Stimulated activated CD8-positive, alpha-beta memory T cell treated with anti-CD3 and anti-CD28 coated beads, Interleukin-12 subunit alpha, Interleukin-12 subunit beta, amount 100 ng/mL, for 4 hours (primary cell): ENCODE measurements at regions not wholly inside any gene's neighbourhood (a gene's known extent, or its start where the extent isn't known, plus 50 kb on each side); places are given as distances from the start of the nearest gene placed in this dataset.
"Not testable (repeated sequence)": the region's sequence is repeated elsewhere in the genome, so short reads cannot be mapped to it uniquely, and the experiment has no call there.

Experiments
- DNase-seq: peaks from one replicate; pipeline ENCODE4 v3.0.0-alpha.2; 2020; ENCODE audit warnings: low read depth

- DNase-seq = no peak
These were observed 90.3 kb upstream of the PAM start for GRCh38 chr5:102664616-102665335.

- no peak for DNase-seq
These were observed 88.8 kb upstream of the PAM start for GRCh38 chr5:102666164-102666946.

- no peak for DNase-seq
These were observed 86.7 kb upstream of the PAM start for GRCh38 chr5:102668220-102668932.

GRCh38 chr5:102670224-102670836 lies 84.8 kb upstream of the PAM start:
- no peak for DNase-seq

- not testable (repeated sequence) for DNase-seq
These were observed 83.9 kb upstream of the PAM start for GRCh38 chr5:102671033-102671734.

- DNase-seq = no peak
These were observed 76.6 kb upstream of the PAM start for GRCh38 chr5:102678267-102679058.

- DNase-seq = peak; percentile 4
These were observed 73.6 kb upstream of the PAM start for GRCh38 chr5:102681403-102681983.

- no peak for DNase-seq
These were observed 72.9 kb upstream of the PAM start for GRCh38 chr5:102682101-102682647.

- DNase-seq = not testable (repeated sequence)
These were observed 67.0 kb upstream of the PAM start for GRCh38 chr5:102688076-102688475.

- not testable (repeated sequence) for DNase-seq
These were observed 66.3 kb upstream of the PAM start for GRCh38 chr5:102688581-102689342.

GRCh38 chr5:102690910-102691309 lies 64.2 kb upstream of the PAM start:
- DNase-seq = no peak

- no peak for DNase-seq
These were observed 63.7 kb upstream of the PAM start for GRCh38 chr5:102691434-102691833.

GRCh38 chr5:102700120-102700831 lies 54.8 kb upstream of the PAM start:
- DNase-seq = no peak

- no peak for DNase-seq
These were observed 54.2 kb upstream of the PAM start for GRCh38 chr5:102700916-102701315.

GRCh38 chr5:102701748-102702147 lies 53.4 kb upstream of the PAM start:
- DNase-seq = no peak
